GM18499 (cell line): ENCODE measurements at regions not wholly inside any gene's neighbourhood (a gene's known extent, or its start where the extent isn't known, plus 50 kb on each side); places are given as distances from the start of the nearest gene placed in this dataset.

Experiments
- ATAC-seq: cut with Tn5 transposase; IDR thresholded peaks from one replicate; pipeline ENCODE4 v1.9.1; 2021; ENCODE audit warnings: moderate number of reproducible peaks; ENCODE audit not compliant: insufficient read depth, unreplicated experiment

DNA sequence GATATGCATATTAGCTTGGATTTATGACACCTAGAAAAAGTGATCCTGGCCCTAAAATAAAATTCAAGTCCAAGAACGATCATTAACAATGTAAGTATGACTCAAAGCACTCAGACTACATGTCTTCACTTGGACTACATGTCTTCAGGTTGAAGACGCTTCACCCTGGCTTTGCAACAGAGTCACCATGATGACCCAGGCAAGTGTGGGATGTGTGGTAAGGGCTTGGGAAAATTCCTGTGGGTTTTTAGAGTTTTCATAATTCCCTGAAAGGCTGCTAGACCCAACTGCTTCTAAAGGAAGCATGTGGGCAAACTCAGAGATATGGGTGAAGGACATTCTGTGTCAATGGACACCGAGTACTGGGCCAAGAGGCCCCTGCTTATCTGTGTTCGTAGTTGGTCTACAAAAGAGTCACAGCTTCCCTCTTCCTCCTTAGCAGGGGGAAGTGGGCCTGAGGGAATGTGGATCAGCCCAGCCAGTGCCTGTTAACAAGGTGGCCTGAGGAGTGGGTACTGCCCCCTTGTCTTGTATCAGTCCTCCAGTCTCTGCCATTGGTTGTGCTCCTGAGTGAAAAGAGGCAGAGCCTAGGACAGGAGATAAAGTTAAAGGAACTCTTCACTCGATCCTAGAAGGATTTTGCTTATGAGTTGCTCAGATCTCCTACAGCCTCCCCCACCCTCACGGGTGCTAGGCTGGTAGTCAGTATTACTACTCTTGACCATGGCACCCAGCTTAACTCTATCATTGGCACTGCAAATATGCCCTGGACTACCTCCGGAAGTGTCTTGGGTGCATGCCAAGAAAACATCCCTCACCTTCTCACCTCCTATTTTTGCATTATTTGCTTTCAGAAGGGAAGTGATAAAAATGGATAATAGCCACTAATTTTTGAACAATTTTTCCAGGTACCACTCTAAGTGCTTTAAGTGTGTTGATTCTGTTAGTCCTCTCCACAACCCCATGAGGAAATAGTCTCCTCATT, 406.3 kb downstream of the COG6 start:
- ATAC-seq, result no peak

DNA sequence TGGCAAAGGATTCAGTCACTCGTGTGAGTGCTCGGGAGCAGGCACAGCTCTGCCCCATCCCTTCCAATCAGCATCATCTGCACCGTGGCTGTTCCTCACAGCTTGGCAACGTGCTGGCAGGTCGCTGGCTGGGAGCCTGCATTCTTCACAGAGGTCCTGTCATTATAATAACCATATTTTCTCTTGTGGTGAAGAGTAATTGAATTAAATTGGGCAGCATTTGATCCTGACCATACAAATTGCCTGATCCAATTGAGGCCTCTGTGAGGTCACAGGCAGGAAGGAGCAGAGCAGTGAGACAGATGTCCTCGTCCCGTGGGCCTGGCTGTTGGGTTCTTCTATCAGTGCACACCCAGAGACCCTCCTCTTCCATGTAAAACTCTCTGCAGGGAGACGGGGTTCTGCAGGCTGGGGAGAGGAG, 407.8 kb downstream of the COG6 start:
- no peak for ATAC-seq

DNA sequence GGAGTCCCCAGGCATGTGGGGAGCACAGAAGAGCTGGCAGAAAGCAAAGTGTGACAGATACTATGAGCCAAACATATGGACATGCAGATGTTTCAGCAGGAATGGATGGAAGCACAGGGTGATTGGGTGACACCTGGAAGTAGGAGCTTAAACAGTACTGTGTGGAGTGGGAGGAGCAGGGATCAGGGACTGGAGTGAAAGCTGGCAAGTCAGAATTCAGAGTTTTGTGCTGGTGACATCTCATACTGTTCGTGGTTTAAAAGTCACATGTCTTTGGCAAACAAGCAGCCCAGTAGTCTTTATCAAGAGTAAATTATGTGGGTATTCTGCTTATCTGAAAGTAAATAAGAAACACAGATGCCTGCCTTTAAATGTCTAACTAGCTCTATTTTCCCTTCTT, 408.2 kb downstream of the COG6 start:
- ATAC-seq, result no peak

DNA sequence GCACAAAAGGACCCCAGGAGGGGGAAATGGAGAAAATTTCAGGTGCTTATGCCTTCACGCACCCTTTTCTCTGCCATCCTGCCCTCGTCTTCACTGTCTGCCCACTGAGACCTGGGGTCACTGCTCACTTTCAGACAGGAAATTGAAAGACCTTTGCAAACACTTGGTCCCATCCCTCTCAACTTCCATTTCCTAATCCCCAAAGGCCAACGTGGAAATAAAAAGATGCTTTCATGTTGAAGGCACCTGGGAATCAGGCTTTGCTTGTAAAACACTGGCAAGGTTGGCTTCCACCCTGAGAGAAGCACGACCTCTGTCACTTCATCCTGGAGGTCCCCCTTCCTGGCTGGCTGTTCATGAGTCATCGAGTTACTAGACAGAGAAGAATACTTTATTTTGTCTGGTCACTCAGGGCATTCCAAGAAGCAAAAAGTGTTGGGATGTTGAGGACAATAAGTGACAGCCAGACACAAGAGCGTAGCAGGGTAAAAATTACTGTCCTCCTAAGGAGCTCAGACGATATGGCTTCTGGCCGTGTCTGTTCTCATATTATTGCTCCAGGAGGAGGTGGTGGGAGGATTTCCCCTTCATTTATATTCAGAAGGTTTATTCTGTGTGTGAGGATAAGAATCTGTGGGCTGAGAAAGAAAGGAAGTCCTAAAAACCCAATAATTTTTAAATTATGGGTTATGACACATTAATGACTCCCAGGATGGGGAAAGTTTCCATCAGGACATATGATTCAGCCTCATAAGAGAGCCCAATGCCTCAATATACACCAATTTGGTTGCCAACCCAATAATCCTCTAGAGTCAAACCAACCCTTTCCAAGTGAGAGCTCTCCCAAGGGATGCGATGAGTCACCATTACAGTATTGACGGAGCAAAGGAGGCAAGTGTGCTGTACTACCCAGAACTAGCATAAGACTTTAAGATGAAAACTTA, 409.0 kb downstream of the COG6 start:
- no peak for ATAC-seq

DNA sequence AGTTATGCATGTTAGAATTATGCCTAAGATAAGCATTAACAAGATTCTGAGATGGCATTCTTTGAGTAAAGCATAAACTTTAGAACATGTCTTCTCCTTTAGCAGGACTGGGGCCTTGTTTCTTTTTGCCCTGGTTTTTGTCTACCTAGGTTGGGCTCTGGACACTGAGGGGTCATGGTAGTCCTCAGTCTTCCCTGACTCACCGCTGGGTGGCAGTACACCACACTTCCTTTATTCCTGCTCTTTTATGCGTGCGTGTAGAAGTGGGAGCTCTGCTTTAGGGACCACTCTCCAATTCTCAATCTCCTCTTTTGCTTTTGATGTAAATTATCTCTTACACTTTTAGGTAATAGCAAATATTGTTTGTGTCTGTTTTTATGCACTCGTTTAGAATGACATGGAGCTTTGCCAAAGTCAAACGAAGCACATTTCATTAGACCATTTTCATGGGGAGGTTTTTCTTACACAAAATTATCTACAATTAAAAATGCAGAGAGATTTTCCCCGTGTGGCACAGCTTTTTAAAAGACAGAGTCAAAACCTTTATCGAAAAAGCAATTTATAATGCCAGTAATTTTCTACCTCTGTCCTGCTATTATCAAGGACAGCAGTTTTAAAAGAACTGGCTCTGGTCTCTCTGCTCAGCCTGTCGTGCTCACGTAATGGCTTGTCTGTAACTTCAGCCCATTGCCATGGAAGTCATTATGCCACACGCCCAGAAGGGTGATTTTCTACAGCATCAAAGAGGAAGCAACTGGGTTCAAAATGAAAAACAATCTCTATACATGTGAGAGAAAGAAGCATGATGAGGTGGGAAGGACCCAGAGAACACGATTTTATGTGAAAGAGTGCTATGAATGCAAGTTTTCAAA, 413.9 kb downstream of the COG6 start:
- no peak for ATAC-seq

DNA sequence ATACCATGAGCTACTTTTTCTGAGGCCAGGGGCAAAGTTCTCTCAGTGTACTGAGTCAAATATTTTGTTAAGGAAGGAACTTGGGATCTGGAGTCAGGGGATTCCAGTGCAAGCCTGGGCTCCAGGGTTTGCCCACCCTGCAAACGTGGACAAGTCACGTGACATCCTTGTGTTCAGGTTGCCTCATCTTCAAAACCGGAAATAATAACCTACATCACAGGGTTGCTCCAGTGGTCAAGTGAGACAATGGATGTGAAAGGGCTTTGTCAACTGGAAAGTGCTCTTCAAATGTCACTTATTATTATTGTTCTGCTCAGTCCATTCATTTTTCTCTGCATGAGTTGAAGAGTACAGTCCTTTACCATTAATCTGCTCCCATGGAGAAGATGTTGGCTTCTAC, 414.9 kb downstream of the COG6 start:
- no peak for ATAC-seq

DNA sequence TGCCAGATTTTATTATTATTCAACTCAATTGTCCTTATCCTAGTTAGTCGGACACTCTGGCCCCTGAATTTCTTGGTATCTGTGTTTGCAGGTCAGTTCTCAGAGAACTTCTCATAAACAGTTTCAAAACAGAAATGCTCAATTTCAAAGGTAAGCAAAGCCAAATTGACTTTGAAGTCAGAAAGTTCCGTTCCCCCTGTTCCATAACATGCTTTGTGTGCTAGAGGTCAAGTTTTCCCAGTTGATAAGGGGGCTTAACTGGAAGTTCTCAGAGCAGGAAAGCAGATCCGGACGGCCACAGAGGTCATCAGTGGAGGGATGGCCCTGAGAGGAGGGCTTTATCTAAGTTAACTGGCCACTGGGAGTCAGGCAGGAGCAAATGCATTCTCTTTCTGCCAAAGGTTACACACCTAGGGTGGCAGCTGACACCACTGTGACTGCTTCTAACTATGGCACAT, 417.2 kb downstream of the COG6 start:
- ATAC-seq, result no peak

DNA sequence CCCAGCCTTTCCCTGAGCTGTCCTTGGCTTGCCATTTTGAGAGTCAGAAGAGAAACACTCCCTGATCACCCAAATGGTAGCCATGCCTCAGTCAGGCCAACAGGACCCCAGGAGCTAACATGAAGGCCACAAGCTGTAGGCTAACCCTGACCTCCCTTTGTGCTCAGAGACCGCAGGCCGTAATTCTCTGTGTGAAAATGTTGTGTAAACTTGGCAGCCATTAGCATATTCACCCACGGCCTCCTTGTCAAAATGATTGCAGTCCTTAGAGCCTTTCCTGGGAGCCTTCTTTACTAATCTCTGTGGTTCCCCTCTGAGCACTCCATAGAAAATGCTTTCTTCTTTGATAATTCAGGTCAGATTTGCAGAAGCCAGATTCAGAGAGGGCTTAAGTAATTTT, 418.9 kb downstream of the COG6 start:
- no peak for ATAC-seq

DNA sequence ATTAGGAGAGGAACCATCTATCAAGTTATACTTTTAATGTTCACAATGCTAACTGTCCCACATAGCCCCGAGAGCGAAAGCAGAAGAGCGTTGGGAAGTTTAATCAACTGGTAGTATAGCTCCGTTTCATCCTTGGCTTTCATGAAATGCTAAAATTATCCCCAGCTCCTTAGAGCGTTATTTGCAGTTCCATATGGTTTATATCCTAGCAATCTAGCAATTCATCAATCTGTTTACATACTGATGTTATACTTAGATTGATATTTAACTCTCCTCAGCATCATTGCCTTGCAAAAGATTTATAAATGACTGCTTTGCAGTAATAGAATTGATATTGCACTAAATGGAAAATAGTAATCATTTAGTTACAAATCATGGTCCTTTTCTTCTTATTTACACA, 419.8 kb downstream of the COG6 start:
- ATAC-seq, result no peak

DNA sequence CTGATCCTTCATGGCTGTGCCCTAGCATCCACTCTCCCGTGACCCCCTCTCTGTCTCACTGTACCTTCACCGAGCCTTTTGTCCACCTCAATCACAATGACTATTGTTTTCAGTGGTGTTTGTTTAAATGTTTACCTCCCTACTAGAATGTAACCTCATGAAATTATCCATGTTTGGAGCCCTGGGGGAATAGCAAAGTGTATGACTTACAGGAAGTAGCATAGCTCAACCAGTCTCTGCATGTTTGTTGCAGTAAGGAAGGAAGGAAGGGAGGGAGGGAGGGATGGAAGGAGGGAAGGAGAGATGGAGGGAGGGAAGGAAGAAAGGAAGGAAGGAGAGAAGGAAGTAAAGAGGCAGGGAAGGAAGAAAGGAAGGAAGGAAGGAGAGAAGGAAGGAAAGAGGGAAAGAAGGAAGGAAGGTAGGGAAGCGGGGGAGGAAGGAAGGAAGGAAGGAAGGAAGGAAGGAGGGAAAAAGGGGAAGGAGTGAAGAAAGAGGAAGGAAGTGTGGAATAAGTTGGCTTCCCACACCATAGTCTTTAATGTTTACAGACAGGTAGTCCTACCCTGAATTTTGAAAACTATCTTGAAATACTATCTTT, 421.4 kb downstream of the COG6 start:
- ATAC-seq, result no peak

DNA sequence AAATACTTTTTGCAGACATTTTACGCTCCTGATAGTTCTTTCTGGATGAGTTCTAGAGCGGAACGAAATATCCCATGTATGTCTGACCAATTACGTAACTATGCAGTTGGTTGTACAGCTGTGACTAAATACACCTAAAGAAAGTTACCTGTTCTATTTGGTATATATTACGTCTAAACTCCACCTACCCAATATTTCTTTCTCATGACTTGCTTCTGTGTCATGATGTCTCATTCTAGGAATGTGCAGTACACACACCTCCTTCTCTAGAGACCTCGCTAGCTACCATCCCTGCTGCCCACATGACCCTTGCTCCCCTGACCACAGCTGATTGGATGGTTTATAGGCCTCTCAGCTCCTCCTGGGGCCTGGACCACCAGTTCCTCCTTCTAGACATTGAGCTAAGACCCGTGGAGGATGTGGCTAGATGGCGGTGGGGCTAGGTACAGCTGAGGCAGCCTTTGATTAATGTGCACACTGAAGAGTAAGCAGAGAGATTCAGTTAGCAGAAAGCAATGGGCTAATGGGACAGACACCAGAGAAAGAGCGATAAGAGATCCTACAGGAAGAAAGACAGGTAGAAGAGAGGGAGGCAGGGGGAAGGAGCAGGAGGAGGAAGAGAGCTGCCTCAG, 422.1 kb downstream of the COG6 start:
- ATAC-seq, result no peak

DNA sequence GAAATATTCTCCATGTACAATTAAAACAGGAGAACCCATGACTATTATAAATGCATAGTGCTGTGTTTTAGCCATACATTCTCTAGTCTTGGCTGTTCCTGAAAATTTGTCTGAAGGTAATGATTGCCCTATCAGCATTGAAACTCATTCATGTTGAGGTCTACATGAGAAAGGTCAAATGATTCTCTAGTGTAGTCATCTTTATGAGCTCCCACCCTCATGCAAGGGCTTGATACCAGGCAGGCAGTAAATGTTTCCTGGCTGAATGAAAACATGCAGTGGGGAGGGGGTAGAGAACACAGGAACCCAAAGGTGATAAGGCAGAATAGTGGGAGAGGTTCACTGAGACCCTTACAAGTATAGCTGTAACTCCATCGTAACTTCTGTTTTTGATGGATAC, 424.3 kb downstream of the COG6 start:
- no peak for ATAC-seq

DNA sequence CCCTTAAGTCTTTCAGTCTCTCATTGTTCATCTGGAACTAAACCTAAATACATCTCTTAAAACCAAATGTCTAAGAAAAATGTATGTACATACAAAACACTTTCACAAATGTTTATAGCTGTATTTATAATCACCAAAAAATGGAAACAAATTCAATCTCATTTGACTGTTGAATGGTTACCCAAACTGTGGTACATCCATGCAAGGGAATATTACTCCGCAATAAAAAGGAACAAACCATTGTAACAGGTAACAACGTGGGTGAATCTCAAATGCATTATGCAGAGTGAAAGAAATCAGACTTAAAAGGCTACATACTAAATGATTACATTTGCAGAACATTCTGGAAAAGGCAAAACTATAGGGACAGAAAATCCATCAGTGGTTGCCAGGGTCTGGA, 425.2 kb downstream of the COG6 start:
- ATAC-seq, result no peak

DNA sequence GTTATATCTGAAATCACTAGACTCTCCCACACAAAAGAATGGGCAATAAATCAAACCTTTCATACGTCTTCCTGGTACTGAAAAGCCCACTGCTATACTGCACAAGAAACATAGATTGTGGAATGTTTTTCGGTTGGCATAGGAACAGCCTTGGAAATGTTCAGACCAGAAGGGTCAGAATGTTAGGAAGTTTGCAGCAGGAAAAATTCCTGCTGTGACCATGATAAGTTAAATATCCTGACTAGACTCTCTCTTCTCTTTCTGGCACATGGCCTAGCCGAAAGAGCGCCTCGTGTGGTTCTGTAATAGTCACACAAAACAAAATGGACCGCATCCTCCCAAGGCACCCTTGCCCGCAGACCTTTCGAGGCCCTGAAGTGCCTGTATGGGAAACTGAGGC, 427.2 kb downstream of the COG6 start:
- no peak for ATAC-seq

DNA sequence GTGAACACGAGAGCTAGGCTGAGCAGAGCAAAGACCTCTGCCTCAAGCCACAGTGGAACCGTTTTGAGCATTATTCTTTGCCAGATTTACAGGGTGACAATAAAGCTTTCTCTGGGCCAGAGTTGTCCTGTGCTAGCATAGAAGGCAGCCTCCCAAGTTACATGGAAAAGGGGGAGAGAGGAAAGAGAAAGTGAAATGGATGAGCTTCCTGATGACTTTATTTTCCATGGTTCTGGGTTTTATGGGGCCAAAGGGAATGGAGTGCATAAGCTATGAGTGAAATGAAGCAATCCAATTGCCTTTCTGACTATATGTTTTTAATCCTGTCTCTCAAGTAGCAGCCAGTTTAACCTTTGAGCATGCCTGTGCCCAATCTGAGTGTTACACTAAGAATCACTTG, 428.4 kb downstream of the COG6 start:
- ATAC-seq, result no peak

DNA sequence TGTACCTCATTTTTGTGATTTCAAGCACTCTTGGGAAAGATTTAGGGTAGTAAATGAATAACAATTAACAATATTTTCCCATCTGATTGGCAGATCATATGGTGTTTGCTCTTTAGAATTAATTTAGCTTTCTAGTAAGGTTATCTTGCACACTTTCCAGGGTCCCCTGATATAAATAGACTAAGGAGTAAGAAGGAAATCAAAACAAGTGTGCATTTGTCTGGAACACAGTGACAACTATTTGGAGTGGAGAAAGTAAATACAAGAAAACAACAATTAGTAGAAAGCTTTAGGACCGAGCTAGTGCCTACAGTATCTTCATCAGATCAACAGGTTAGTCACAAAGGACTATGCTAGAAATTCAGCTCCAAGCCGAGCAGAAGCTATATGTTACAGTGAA, 429.5 kb downstream of the COG6 start:
- no peak for ATAC-seq

DNA sequence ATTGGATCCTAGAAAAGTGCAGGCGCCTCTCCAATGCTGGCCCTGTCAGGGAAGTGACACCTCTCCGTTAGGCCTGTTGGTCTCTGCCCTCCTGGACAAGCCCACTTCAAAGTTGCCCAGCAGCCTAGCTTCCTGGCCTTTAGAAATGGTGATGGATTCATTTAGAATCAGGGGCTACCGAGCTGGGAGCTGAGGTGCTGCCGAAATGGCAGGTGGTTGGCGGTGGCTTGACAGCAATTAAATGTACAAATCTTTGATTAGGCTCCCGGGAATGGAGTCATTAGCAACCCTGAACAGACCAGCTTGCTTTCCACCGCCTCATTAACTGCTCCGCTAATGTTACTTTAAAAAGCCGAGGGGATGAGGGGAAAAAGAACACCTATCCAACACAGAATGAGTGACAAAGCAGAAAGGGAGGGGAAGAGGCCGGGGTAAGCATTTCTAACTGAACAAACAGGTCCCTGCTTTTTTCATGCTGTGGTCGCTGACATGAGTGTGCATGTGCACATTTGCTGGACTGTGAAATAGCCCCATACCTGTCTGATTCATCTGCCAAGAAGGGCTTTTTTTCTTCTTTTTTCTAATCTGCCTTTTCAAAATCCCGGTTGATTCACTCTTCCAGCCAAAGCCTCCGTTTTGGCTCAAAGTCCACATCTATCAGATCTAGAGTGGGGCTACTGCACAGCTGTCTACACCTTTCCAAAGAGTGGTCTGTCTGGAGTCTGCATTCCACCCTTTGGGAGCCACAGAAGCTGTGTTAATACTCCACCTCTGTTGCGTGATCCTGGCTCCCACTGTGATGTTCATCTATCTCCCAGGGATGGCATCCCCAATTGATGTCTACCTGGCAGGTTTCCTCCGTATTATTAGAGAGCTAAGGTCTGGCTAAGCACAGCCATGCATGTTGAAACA, 431.9 kb downstream of the COG6 start:
- no peak for ATAC-seq

DNA sequence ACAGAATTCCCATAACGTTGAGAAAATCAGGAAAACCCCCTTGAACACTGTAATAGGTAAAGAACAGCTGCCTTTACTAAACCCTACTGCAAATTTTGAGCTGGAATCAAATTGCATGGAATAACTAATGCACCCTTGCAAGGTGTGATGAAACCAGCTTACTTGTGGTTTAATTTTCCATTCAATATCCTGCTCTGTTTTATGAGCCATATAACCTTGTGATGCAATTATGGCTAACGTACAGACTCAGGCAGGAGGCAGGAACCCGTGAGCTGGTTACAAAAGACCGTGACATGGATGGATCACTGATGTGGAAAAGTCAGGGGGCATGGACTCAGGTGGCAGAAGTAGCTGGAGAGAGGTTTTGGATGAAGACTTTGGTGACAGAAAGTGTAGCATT, 438.6 kb downstream of the COG6 start:
- ATAC-seq, result no peak
